Globus pallidus (tissue), 1 donor: ENCODE measurements at regions not wholly inside any gene's neighbourhood (a gene's known extent, or its start where the extent isn't known, plus 50 kb on each side); places are given as distances from the start of the nearest gene placed in this dataset.
"Not testable (repeated sequence)": the region's sequence is repeated elsewhere in the genome, so short reads cannot be mapped to it uniquely, and the experiment has no call there.

Source experiments
- DNase-seq: peaks from one replicate; pipeline ENCODE4 v3.0.0-alpha.2; 2015; ENCODE audit warnings: low spot score

DNA sequence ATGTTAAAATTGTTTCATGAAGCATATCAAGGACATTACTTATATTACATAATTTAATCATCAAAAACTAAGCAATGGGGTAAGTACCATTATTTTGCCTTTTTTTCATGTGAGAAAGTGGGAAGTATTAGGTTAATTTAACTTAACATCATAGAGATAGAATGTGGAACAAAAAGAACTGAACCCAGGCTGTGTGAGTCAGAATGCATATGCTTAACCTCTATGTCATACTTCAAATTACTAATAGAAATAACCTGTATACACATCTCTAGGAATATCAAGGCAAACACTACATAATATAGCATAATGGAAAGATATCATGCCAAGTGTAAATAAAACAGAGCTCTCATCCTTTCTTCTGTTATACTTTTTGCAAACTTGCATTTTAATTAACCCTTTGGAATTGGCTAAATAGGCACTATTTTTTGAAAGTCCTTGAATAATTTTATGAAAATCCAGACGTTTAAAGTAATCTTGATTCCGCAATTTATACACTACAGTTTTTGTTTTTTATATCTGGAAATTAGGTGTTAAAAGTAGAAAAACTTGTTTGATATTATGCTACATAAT, 777.7 kb downstream of the SLC6A15 start:
- no peak for DNase-seq

GRCh38 chr12:84131076-84131475, 781.5 kb downstream of the SLC6A15 start:
- no peak for DNase-seq

GRCh38 chr12:84128117-84128991, 784.2 kb downstream of the SLC6A15 start:
- no peak for DNase-seq

- DNase-seq, result no peak
Measured at GRCh38 chr12:84124211-84124610, 788.4 kb downstream of the SLC6A15 start.

GRCh38 chr12:84117190-84117589, 795.4 kb downstream of the SLC6A15 start:
- no peak for DNase-seq

GRCh38 chr12:84113666-84114065, 798.9 kb downstream of the SLC6A15 start:
- no peak for DNase-seq

DNA sequence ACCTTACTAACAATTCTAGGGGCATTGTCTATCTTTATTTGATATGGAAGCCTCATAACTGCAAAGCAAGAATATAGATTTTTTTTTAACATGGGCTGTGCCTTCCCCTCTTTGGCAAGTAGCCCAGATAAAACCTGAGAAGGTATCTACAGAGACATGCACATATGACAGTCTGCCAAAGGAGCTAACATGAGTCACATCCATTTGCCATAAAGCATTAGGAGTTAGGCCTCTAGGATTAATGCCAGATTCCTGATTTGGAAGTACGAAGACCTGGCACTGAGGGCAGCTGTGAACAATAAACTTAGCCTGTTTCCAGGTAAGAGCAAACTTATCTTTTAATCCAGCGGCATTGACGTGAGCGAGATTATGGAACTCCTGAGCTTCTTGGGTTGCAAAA, 808.7 kb downstream of the SLC6A15 start:
- not testable (repeated sequence) for DNase-seq

DNA sequence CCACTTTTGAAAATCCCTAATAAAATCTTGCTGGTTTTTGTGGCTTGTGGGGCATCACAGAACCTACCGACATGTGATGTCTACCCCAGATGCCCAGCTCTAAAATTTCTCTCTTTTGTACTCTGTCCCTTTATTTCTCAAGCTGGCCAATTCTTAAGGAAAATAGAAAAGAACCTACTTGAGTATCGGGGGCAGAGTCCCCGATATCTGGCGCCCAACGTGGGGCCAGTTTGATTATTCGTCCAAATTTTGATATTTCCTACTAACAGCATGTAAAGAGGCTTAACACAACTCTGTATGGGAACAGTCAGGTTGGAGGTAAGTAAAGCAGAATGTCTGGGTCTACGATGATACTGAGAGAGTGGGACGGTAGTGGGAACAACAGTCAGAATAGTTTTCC, 810.6 kb downstream of the SLC6A15 start:
- not testable (repeated sequence) for DNase-seq

DNA sequence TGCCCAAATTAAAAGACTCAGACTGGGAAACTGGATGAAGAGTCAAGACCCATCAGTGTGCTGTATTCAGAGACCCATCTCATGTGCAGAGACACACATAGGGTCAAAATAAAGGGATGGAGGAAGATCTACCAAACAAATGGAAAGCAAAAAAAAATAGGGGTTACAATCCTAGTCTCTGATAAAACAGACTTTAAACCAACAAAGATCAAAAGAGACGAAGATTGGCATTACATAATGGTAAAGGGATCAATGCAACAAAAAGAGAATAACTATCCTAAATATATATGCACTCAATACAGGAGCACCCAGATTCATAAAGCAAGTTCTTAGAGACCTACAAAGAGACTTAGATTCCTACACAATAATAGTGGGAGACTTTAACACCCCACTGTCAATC, 813.0 kb downstream of the SLC6A15 start:
- DNase-seq, result not testable (repeated sequence)

GRCh38 chr12:84091651-84092050, 820.9 kb downstream of the SLC6A15 start:
- DNase-seq, result no peak

GRCh38 chr12:84089356-84089755, 823.2 kb downstream of the SLC6A15 start:
- DNase-seq, result no peak

GRCh38 chr12:84085046-84085445, 827.6 kb downstream of the SLC6A15 start:
- no peak for DNase-seq

GRCh38 chr12:84079626-84080025, 833.0 kb downstream of the SLC6A15 start:
- no peak for DNase-seq

DNA sequence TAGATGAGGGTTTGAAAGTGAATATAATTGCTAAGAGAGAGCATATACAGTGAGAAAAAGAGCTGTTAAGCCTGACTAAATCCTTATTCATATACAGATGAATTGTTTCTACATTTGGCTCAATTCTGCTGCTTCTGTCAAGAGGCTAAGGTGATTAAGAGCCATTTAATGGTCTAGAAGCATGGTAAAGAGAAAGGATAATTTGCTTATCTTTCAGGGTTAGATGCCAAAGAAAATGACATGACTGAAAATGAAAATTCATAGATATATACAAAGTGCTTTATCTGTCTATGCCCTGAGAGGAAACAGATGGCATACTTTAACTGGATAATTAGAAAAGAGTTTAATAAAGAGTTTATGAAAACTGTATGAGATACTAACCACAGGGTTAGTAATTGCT, 834.9 kb downstream of the SLC6A15 start:
- DNase-seq, result no peak

DNA sequence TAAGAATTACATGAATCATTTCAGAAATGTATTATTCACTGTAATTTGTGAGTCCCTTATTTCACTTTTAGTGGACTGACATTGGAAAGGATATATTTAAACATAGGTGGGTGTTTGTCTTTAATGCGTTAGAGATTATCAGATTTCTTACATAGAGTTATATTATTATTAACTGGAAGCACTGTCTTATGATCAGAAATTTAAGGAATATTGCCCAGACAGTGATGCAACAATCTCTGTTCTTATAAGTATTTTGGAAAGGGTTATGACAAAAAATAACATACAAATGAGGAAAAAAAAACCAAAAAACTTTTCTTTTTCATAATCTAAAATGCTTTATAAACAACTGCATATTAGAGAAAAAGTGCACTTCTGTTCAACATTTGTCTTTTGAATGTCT, 836.6 kb downstream of the SLC6A15 start:
- DNase-seq, result no peak

- DNase-seq, result no peak
Measured at GRCh38 chr12:84073401-84073800, 839.2 kb downstream of the SLC6A15 start.

- no peak for DNase-seq
Measured at GRCh38 chr12:84072961-84073360, 839.6 kb downstream of the SLC6A15 start.

GRCh38 chr12:84070292-84070691, 842.3 kb downstream of the SLC6A15 start:
- no peak for DNase-seq

DNA sequence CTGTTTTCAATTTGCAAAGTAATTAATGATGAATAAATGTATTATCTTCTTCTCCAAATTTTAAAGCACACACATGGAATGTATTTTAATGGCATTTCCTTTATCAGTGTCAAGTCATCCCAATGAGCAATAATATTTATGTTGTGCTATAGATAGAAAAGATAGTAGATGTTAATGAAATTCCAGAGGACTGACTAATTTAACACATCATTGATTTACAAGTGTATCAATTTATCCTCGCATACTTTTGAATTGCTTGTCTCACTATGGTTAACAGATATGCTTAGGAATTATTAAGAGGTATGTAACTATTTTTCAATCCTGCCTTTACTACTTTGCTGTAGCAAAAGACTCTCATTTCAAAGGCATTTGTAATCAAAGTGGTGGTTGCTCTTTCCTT, 842.9 kb downstream of the SLC6A15 start:
- DNase-seq, result no peak

DNA sequence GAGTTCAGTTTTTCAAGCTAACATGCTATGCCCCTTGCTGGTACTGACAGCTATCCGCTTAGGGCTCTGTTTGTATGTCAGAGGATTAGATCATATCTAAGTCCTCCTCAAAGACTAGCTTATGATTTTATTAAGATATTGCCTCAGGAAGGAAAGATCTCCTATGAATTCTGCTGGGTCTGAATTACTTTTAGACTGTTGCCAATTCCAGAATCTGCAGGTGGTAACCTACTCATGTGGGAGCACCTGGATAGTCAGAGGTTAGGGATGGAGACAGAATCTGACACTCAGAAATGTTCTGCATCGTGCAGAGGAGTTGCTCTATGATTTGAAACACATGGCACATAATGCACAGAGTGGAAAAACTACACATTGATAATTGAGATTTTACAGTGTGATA, 843.4 kb downstream of the SLC6A15 start:
- no peak for DNase-seq

GRCh38 chr12:84058136-84058535, 854.5 kb downstream of the SLC6A15 start:
- no peak for DNase-seq

- DNase-seq, result no peak
Measured at GRCh38 chr12:84054811-84055210, 857.8 kb downstream of the SLC6A15 start.

GRCh38 chr12:84047881-84048280, 864.7 kb downstream of the SLC6A15 start:
- DNase-seq, result no peak

DNA sequence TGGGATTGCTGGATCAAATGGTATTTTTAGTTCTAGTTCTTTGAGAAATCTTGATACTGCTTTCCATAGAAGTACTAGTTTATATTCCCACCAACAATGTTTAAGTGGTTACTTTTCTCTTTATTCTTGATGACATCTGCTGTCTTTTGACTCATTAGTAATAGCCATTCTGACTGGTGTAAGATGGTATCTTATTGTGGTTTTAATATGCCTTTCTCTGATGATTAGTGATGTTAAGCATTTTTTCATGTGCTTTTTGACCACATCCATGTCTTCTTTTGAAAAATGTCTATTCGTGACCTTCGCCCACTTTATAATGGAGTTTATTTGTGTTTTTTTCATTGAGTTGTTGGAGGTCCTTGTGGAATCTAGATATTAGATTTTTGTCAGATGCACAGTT, 865.7 kb downstream of the SLC6A15 start:
- no peak for DNase-seq
